Liver (tissue), 3 donors: ENCODE measurements at regions not wholly inside any gene's neighbourhood (a gene's known extent, or its start where the extent isn't known, plus 50 kb on each side); places are given as distances from the start of the nearest gene placed in this dataset.

ENCODE experiments used
- CTCF ChIP-seq: fragments of 150-350 bp; IDR thresholded peaks from 2 replicates; pipeline ENCODE4 v1.5.1; 2017; ENCODE audit warnings: improper control_type of control experiment, low read depth, low read length; ENCODE audit not compliant: missing input control
- FOXA2 ChIP-seq: IDR thresholded peaks from 2 replicates; pipeline ENCODE4 v1.6.1; 2016; ENCODE audit warnings: antibody characterized with exemption
- HNF4A ChIP-seq, 2 donors: conservative IDR thresholded peaks; 2 replicates each; pipeline ENCODE4 v1.6.1; 2016; ENCODE audit warnings: antibody characterized with exemption in 2 of 2, mild to moderate bottlenecking in 2 of 2
- MAX ChIP-seq: IDR thresholded peaks from 2 replicates; pipeline ENCODE4 v1.6.1; 2016; ENCODE audit warnings: antibody characterized with exemption
- RAD21 ChIP-seq, 2 donors: IDR thresholded peaks; 2 replicates each; pipeline ENCODE4 v1.6.1; 2016; ENCODE audit warnings: antibody characterized with exemption in 2 of 2, mild to moderate bottlenecking in 2 of 2
- REST ChIP-seq: IDR thresholded peaks from 2 replicates; pipeline ENCODE4 v1.6.1; 2016; ENCODE audit warnings: antibody characterized with exemption, mild to moderate bottlenecking
- SP1 ChIP-seq: IDR thresholded peaks from 2 replicates; pipeline ENCODE4 v1.6.1; 2018; ENCODE audit warnings: antibody characterized with exemption, mild to moderate bottlenecking
- TAF1 ChIP-seq: conservative IDR thresholded peaks from 2 replicates; pipeline ENCODE4 v1.6.1; 2016; ENCODE audit warnings: antibody characterized with exemption, mild to moderate bottlenecking
- YY1 ChIP-seq: IDR thresholded peaks from 2 replicates; pipeline ENCODE4 v1.6.1; 2016; ENCODE audit warnings: antibody characterized with exemption, mild to moderate bottlenecking
- ZBTB33 ChIP-seq: IDR thresholded peaks from 2 replicates; pipeline ENCODE4 v1.6.1; 2016; ENCODE audit warnings: antibody characterized with exemption
- donor health status: healthy.
- donor health status: healthy.

GRCh38 chr7:131008840-131009711 lies 275.1 kb upstream of the KLF14 start:
- TF ChIP-seq YY1 (no peak), CTCF (no peak), SP1 (no peak), REST (no peak), ZBTB33 (no peak), TAF1 (no peak), HNF4A (conservative IDR thresholded peaks at IDR 0.05) (no peak), FOXA2 (no peak), MAX (no peak), RAD21 (IDR thresholded peaks at IDR 0.05) (no peak)
